OCI-LY3 (cell line): ENCODE measurements at regions not wholly inside any gene's neighbourhood (a gene's known extent, or its start where the extent isn't known, plus 50 kb on each side); places are given as distances from the start of the nearest gene placed in this dataset.
"Not testable (repeated sequence)": the region's sequence is repeated elsewhere in the genome, so short reads cannot be mapped to it uniquely, and the experiment has no call there.

ENCODE experiments used
- EZH2phosphoT487 ChIP-seq: fragments of 200-600 bp; shearing (Covaris generic); IDR thresholded peaks from 2 replicates; pipeline ENCODE4 v1.6.1; 2018; ENCODE audit warnings: antibody characterized with exemption, mixed run types, low read depth
- TF ChIP-seq, protein P1 (sequence below): fragments of 200-600, 300-600 bp; sonication (generic); IDR thresholded peaks from 2 replicates; pipeline ENCODE4 v1.5.1; 2014; ENCODE audit warnings: antibody characterized with exemption, low read length, low read depth

DNA sequence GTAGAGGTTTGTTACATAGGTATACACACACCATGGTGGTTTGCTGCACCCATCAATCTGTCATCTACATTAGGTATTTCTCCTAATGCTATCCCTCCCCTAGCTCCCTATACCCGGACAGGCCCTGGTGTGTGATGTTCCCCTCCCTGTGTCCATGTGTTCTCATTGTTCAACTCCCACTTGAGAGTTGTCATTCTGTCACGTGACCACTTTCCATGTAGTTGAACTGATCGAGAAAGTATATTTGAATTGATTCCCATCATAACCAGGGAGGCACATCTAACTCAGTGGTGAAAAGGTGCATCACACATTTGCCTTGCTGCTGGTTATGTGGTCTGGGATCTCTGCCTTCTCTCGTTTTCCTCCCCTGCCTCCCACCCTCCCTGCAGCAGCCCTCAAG is 491.4 kb downstream of the NTRK2 start:
- not testable (repeated sequence) for TF ChIP-seq EZH2phosphoT487
- TF ChIP-seq, protein P1, sequence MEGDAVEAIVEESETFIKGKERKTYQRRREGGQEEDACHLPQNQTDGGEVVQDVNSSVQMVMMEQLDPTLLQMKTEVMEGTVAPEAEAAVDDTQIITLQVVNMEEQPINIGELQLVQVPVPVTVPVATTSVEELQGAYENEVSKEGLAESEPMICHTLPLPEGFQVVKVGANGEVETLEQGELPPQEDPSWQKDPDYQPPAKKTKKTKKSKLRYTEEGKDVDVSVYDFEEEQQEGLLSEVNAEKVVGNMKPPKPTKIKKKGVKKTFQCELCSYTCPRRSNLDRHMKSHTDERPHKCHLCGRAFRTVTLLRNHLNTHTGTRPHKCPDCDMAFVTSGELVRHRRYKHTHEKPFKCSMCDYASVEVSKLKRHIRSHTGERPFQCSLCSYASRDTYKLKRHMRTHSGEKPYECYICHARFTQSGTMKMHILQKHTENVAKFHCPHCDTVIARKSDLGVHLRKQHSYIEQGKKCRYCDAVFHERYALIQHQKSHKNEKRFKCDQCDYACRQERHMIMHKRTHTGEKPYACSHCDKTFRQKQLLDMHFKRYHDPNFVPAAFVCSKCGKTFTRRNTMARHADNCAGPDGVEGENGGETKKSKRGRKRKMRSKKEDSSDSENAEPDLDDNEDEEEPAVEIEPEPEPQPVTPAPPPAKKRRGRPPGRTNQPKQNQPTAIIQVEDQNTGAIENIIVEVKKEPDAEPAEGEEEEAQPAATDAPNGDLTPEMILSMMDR = not testable (repeated sequence)
